WTC11 (cell line): ENCODE measurements at regions not wholly inside any gene's neighbourhood (a gene's known extent, or its start where the extent isn't known, plus 50 kb on each side); places are given as distances from the start of the nearest gene placed in this dataset.

Experiments
- ATAC-seq: fragments of 200-7000 bp; cut with Tn5 transposase; 2 replicates; pipeline ENCODE4 v1.10.0; 2021; ENCODE audit warnings: mild to moderate bottlenecking, moderate library complexity
- CTCF ChIA-PET: fragments of 300-600 bp; sonication (Branson Sonifier 250); formaldehyde crosslinking; loops from one replicate; lab custom pipeline; 2021; ENCODE audit warnings: antibody characterized with exemption; lab: Charles Lee
- POLR2A ChIA-PET: fragments of 350-600 bp; sonication (Branson Sonifier 250); formaldehyde crosslinking; loops from one replicate; lab custom pipeline; 2021; ENCODE audit warnings: antibody characterized with exemption; lab: Charles Lee
- DNase-seq: peaks from one replicate; pipeline ENCODE4 v3.0.0; 2021; ENCODE audit warnings: low spot score
- H3K27ac Mint-ChIP-seq: 2 replicates; pipeline ENCODE4 v1.8.0; 2021; ENCODE audit warnings: mixed read lengths
- H3K27me3 Mint-ChIP-seq: 2 replicates; pipeline ENCODE4 v1.8.0; 2021; ENCODE audit warnings: low read depth, mild to moderate bottlenecking, moderate library complexity, mixed read lengths
- H3K36me3 Mint-ChIP-seq: 2 replicates; pipeline ENCODE4 v1.8.0; 2021; ENCODE audit warnings: mixed read lengths
- H3K4me1 Mint-ChIP-seq: 2 replicates; pipeline ENCODE4 v1.8.0; 2022; ENCODE audit warnings: mixed read lengths
- H3K4me3 Mint-ChIP-seq: 2 replicates; pipeline ENCODE4 v1.8.0; 2021; ENCODE audit warnings: mild to moderate bottlenecking, moderate library complexity, mixed read lengths
- H3K9me3 Mint-ChIP-seq: 2 replicates; pipeline ENCODE4 v1.8.0; 2021; ENCODE audit warnings: mixed read lengths
- ATF1 ChIP-seq: sonication (generic); formaldehyde crosslinking; IDR thresholded peaks from 2 replicates; pipeline ENCODE4 v1.8.1; 2023; ENCODE audit warnings: mild to moderate bottlenecking, moderate library complexity, missing genetic modification reagents
- CREM ChIP-seq: sonication (generic); formaldehyde crosslinking; IDR thresholded peaks from 2 replicates; pipeline ENCODE4 v1.8.1; 2022; ENCODE audit warnings: mild to moderate bottlenecking, missing genetic modification reagents, moderate library complexity
- FOXK1 ChIP-seq: sonication (generic); formaldehyde crosslinking; IDR thresholded peaks from 2 replicates; pipeline ENCODE4 v1.8.0; 2022; ENCODE audit warnings: mild to moderate bottlenecking, moderate library complexity, missing genetic modification reagents
- IRF1 ChIP-seq: sonication (generic); formaldehyde crosslinking; IDR thresholded peaks from 2 replicates; pipeline ENCODE4 v1.8.0; 2023; ENCODE audit warnings: missing genetic modification reagents
- NR1H2 ChIP-seq: sonication (generic); formaldehyde crosslinking; IDR thresholded peaks from 2 replicates; pipeline ENCODE4 v1.9.0; 2021; ENCODE audit warnings: mild to moderate bottlenecking, moderate library complexity, missing genetic modification reagents
- RELA ChIP-seq: sonication (generic); formaldehyde crosslinking; IDR thresholded peaks from 2 replicates; pipeline ENCODE4 v1.8.1; 2022; ENCODE audit warnings: missing genetic modification reagents, mild to moderate bottlenecking, borderline replicate concordance
- USF1 ChIP-seq: sonication (generic); formaldehyde crosslinking; IDR thresholded peaks from 2 replicates; pipeline ENCODE4 v1.8.0; 2022; ENCODE audit warnings: mild to moderate bottlenecking, missing genetic modification reagents
- ZNF121 ChIP-seq: sonication (generic); formaldehyde crosslinking; IDR thresholded peaks from 2 replicates; pipeline ENCODE4 v1.8.0; 2023; ENCODE audit warnings: missing genetic modification reagents
- ZNF396 ChIP-seq: fragments of 250-450 bp; sonication (Bioruptor Pico); IDR thresholded peaks from 2 replicates; pipeline ENCODE4 v1.8.0; 2021; ENCODE audit warnings: mild to moderate bottlenecking, moderate library complexity, borderline replicate concordance
- ZNF423 ChIP-seq: fragments of 250-450 bp; sonication (Bioruptor Pico); IDR thresholded peaks from 2 replicates; pipeline ENCODE4 v2.1.2; 2022; ENCODE audit warnings: mild to moderate bottlenecking, moderate library complexity
- ZNF512 ChIP-seq: sonication (generic); formaldehyde crosslinking; IDR thresholded peaks from 2 replicates; pipeline ENCODE4 v1.8.1; 2022; ENCODE audit warnings: missing genetic modification reagents, borderline replicate concordance
- ZSCAN18 ChIP-seq: fragments of 250-450 bp; sonication (Bioruptor Pico); IDR thresholded peaks from 2 replicates; pipeline ENCODE4 v2.1.2; 2022; ENCODE audit warnings: mild to moderate bottlenecking, moderate library complexity
- TF ChIP-seq, protein P1 (sequence below): fragments of 250-450 bp; sonication (Bioruptor Pico); IDR thresholded peaks from 2 replicates; pipeline ENCODE4 v1.8.0; 2021; ENCODE audit warnings: mild to moderate bottlenecking
- TF ChIP-seq, protein P2 (sequence below): sonication (generic); formaldehyde crosslinking; IDR thresholded peaks from 2 replicates; pipeline ENCODE4 v1.8.0; 2022; ENCODE audit warnings: mild to moderate bottlenecking, missing genetic modification reagents
- TF ChIP-seq, protein P3 (sequence below): sonication (generic); formaldehyde crosslinking; IDR thresholded peaks from 2 replicates; pipeline ENCODE4 v1.8.0; 2022; ENCODE audit warnings: mild to moderate bottlenecking, missing genetic modification reagents
- TF ChIP-seq, protein P4 (sequence below): sonication (generic); formaldehyde crosslinking; IDR thresholded peaks from 2 replicates; pipeline ENCODE4 v1.8.1; 2023; ENCODE audit warnings: mild to moderate bottlenecking, missing genetic modification reagents
- TF ChIP-seq, protein P5 (sequence below): fragments of 250-450 bp; sonication (Bioruptor Pico); IDR thresholded peaks from 2 replicates; pipeline ENCODE4 v1.9.0; 2021; ENCODE audit warnings: mild to moderate bottlenecking

DNA sequence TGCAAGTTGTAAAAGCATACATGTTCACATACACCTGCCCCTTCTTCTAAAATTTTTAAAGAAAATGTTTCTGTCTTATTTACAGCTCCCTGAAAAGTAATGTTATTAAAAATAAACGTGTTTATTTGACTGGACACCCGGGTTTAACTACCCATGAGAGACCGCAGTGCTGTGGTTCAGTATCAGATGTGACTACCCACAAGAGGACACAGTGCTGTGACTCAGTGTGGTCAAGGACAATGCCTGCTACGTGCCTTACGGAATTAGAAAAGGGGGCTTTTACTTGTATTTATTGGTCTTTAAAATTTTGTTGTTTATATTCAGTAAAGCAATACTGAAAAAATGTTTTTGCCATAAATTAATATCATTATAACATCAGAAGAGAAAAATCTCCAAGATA lies 641.4 kb downstream of the TRIML1 start:
- no peaks in the 10 kb centered on the region for H3K36me3 Mint-ChIP-seq
- no peaks in the 10 kb centered on the region for H3K27me3 Mint-ChIP-seq
- ChIA-PET POLR2A (no interaction called here), CTCF (interaction anchor here (1.0 to 1.4 kb wide), 2 partner anchors 130 to 309 kb away, joined by 3 to 6 read pairs; no protein-coding TSS in a partner anchor)
- DNase-seq (no peak), ATAC-seq (no peak)
- TF ChIP-seq USF1 (CRISPR knock-in tag) (no peak), RELA (CRISPR knock-in tag) (no peak), FOXK1 (CRISPR knock-in tag) (no peak)
- no peak overlapping the region for H3K4me3 Mint-ChIP-seq
- H3K9me3 Mint-ChIP-seq = no peaks in the 10 kb centered on the region
- H3K27ac Mint-ChIP-seq = no peak overlapping the region
- peaks cover 8% of the 10 kb centered on the region; the same call in 1 of the 2 replicates for H3K4me1 Mint-ChIP-seq

DNA sequence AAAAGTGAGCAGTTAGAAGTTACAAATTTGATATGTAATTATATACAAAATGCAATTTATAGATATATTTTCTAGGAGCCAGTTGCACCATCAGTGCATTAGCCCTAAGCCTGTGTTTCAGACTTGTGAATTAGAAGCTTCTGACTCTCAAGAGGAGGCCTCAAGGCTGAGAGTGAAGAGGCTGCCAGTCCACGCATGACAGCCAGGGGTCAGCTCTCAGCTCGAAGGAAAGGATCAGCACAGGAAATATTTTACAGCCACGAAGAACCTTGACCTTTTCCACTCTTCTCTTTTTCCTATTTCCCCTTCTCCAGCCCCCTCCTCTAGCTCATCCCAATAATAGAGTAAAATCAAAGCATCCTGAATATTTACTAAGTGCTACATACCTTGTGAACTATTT lies 642.4 kb downstream of the TRIML1 start:
- no peaks in the 10 kb centered on the region for H3K36me3 Mint-ChIP-seq
- H3K27me3 Mint-ChIP-seq = no peaks in the 10 kb centered on the region
- CTCF ChIA-PET = interaction anchor here (1.0 to 1.6 kb wide), 5 partner anchors 14 to 308 kb away, joined by 3 to 6 read pairs (median 3); no protein-coding TSS in a partner anchor
- H3K4me3 Mint-ChIP-seq = no peak overlapping the region
- H3K9me3 Mint-ChIP-seq = no peaks in the 10 kb centered on the region
- peaks cover 7% of the 10 kb centered on the region; the same call in 1 of the 2 replicates for H3K4me1 Mint-ChIP-seq
- peak; percentile 82 for ATAC-seq
- TF ChIP-seq, protein P1, sequence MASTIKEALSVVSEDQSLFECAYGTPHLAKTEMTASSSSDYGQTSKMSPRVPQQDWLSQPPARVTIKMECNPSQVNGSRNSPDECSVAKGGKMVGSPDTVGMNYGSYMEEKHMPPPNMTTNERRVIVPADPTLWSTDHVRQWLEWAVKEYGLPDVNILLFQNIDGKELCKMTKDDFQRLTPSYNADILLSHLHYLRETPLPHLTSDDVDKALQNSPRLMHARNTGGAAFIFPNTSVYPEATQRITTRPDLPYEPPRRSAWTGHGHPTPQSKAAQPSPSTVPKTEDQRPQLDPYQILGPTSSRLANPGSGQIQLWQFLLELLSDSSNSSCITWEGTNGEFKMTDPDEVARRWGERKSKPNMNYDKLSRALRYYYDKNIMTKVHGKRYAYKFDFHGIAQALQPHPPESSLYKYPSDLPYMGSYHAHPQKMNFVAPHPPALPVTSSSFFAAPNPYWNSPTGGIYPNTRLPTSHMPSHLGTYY (CRISPR knock-in tag) = no peak
- TF ChIP-seq ZNF423 (CRISPR knock-in tag) (no peak), FOXK1 (CRISPR knock-in tag) (no peak), ZNF396 (CRISPR knock-in tag) (no peak), CREM (no peak), ATF1 (CRISPR knock-in tag) (no peak), ZNF121 (CRISPR knock-in tag) (no peak), IRF1 (CRISPR knock-in tag) (no peak), NR1H2 (CRISPR knock-in tag) (no peak)
- TF ChIP-seq, protein P2, sequence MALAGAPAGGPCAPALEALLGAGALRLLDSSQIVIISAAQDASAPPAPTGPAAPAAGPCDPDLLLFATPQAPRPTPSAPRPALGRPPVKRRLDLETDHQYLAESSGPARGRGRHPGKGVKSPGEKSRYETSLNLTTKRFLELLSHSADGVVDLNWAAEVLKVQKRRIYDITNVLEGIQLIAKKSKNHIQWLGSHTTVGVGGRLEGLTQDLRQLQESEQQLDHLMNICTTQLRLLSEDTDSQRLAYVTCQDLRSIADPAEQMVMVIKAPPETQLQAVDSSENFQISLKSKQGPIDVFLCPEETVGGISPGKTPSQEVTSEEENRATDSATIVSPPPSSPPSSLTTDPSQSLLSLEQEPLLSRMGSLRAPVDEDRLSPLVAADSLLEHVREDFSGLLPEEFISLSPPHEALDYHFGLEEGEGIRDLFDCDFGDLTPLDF (CRISPR knock-in tag) = no peak
- TF ChIP-seq, protein P3, sequence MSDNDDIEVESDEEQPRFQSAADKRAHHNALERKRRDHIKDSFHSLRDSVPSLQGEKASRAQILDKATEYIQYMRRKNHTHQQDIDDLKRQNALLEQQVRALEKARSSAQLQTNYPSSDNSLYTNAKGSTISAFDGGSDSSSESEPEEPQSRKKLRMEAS = no peak
- TF ChIP-seq, all 79 proteins: peak for 0
- peak; percentile 39 for DNase-seq
- no peak overlapping the region for H3K27ac Mint-ChIP-seq
- POLR2A ChIA-PET = no interaction called here

- Mint-ChIP-seq H3K4me3 (no peak overlapping the region), H3K4me1 (peaks cover 7% of the 10 kb centered on the region; the same call in 1 of the 2 replicates), H3K9me3 (0 out of 2 replicates have a peak, but pooled peaks cover 5% of the 10 kb centered on the region), H3K36me3 (no peaks in the 10 kb centered on the region), H3K27me3 (no peaks in the 10 kb centered on the region), H3K27ac (no peak overlapping the region)
- TF ChIP-seq ZSCAN18 (CRISPR knock-in tag) (no peak), ZNF512 (CRISPR knock-in tag) (no peak), ZNF396 (CRISPR knock-in tag) (no peak)
- TF ChIP-seq, protein P4, sequence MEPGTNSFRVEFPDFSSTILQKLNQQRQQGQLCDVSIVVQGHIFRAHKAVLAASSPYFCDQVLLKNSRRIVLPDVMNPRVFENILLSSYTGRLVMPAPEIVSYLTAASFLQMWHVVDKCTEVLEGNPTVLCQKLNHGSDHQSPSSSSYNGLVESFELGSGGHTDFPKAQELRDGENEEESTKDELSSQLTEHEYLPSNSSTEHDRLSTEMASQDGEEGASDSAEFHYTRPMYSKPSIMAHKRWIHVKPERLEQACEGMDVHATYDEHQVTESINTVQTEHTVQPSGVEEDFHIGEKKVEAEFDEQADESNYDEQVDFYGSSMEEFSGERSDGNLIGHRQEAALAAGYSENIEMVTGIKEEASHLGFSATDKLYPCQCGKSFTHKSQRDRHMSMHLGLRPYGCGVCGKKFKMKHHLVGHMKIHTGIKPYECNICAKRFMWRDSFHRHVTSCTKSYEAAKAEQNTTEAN (CRISPR knock-in tag) = no peak
- TF ChIP-seq, protein P5, sequence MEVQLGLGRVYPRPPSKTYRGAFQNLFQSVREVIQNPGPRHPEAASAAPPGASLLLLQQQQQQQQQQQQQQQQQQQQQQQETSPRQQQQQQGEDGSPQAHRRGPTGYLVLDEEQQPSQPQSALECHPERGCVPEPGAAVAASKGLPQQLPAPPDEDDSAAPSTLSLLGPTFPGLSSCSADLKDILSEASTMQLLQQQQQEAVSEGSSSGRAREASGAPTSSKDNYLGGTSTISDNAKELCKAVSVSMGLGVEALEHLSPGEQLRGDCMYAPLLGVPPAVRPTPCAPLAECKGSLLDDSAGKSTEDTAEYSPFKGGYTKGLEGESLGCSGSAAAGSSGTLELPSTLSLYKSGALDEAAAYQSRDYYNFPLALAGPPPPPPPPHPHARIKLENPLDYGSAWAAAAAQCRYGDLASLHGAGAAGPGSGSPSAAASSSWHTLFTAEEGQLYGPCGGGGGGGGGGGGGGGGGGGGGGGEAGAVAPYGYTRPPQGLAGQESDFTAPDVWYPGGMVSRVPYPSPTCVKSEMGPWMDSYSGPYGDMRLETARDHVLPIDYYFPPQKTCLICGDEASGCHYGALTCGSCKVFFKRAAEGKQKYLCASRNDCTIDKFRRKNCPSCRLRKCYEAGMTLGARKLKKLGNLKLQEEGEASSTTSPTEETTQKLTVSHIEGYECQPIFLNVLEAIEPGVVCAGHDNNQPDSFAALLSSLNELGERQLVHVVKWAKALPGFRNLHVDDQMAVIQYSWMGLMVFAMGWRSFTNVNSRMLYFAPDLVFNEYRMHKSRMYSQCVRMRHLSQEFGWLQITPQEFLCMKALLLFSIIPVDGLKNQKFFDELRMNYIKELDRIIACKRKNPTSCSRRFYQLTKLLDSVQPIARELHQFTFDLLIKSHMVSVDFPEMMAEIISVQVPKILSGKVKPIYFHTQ = no peak
- ATAC-seq (no peak), DNase-seq (no peak)
- ChIA-PET CTCF (interaction anchor here (0.6 kb wide), 1 partner anchor 47 kb away, joined by 3 read pairs; no protein-coding TSS in a partner anchor), POLR2A (no interaction called here)
Observed at GRCh38 chr4:188783175-188783574, 643.9 kb downstream of the TRIML1 start.
